IMR-90 (cell line): ENCODE measurements at regions not wholly inside any gene's neighbourhood (a gene's known extent, or its start where the extent isn't known, plus 50 kb on each side); places are given as distances from the start of the nearest gene placed in this dataset.

ENCODE experiments used
- ATAC-seq: fragments of 200-7000 bp; cut with Tn5 transposase; 2 replicates; pipeline ENCODE4 v1.9.1; 2020; ENCODE audit warnings: low read depth, mild to moderate bottlenecking, moderate library complexity
- BruUV-seq: library from RNA; stranded (reverse); fragments of 400-500 nt; replicated peaks from 2 replicates; lab custom pipeline; 2021; lab: Mats Ljungman, UMichigan
- CTCF ChIA-PET: fragments of 300-600 bp; formaldehyde crosslinking; extraction: SDS; loops from one replicate; lab custom pipeline; 2021; ENCODE audit warnings: antibody characterized with exemption; lab: Yijun Ruan, JAX
- POLR2A ChIA-PET: fragments of 300-600 bp; sonication (Branson Sonifier 250); formaldehyde crosslinking; loops from one replicate; lab custom pipeline; 2022; ENCODE audit warnings: antibody characterized with exemption; ENCODE audit not compliant: unreplicated experiment; lab: Charles Lee
- DNase-seq: peaks from one replicate; pipeline ENCODE4 v3.0.0; 2013
- H2AFZ ChIP-seq: replicated peaks from 2 replicates; pipeline ENCODE3; 2013; ENCODE audit warnings: low read length, mild to moderate bottlenecking; ENCODE audit not compliant: poor library complexity
- H2AK5ac ChIP-seq: 2 replicates; pipeline ENCODE4 v1.6.1; 2013; ENCODE audit warnings: low read depth, low read length, inconsistent platforms
- H2AK9ac ChIP-seq: replicated peaks from 2 replicates; pipeline ENCODE3; 2013; ENCODE audit warnings: mild to moderate bottlenecking, low read depth, low read length, moderate library complexity; ENCODE audit not compliant: poor library complexity
- H2BK120ac ChIP-seq: 2 replicates; pipeline ENCODE4 v1.6.1; 2013; ENCODE audit warnings: low read depth, low read length, inconsistent platforms
- H2BK15ac ChIP-seq: 3 replicates; pipeline ENCODE4 v1.6.1; 2013; ENCODE audit warnings: low read depth, low read length, inconsistent platforms
- H2BK20ac ChIP-seq: 2 replicates; pipeline ENCODE4 v1.6.1; 2013; ENCODE audit warnings: low read depth, mild to moderate bottlenecking, inconsistent platforms, low read length, moderate library complexity
- H2BK5ac ChIP-seq: 2 replicates; pipeline ENCODE4 v1.6.1; 2013; ENCODE audit warnings: mild to moderate bottlenecking, low read depth, low read length, inconsistent platforms; ENCODE audit not compliant: poor library complexity, severe bottlenecking
- H3K14ac ChIP-seq: replicated peaks from 2 replicates; pipeline ENCODE4 v1.6.1; 2013; ENCODE audit warnings: low read depth, low read length, inconsistent platforms
- H3K18ac ChIP-seq: 2 replicates; pipeline ENCODE4 v1.6.1; 2013; ENCODE audit warnings: low read depth, low read length, control low read depth
- H3K23ac ChIP-seq: 2 replicates; pipeline ENCODE4 v1.6.1; 2013; ENCODE audit warnings: low read depth, low read length, inconsistent platforms
- H3K27ac ChIP-seq: 2 replicates; pipeline ENCODE4 v1.5.1; 2013; ENCODE audit warnings: mild to moderate bottlenecking, control low read depth, low read length; ENCODE audit not compliant: insufficient read depth
- H3K27me3 ChIP-seq: 2 replicates; pipeline ENCODE4 v1.6.1; 2013; ENCODE audit warnings: low read length; ENCODE audit not compliant: control insufficient read depth, insufficient read depth
- H3K36me3 ChIP-seq: 2 replicates; pipeline ENCODE4 v1.6.1; 2013; ENCODE audit warnings: low read length, mixed read lengths; ENCODE audit not compliant: control insufficient read depth, insufficient read depth
- H3K4ac ChIP-seq: 2 replicates; pipeline ENCODE4 v1.6.1; 2013; ENCODE audit warnings: low read depth, low read length, inconsistent platforms
- H3K4me1 ChIP-seq: 2 replicates; pipeline ENCODE4 v1.6.1; 2013; ENCODE audit warnings: low read length, mixed read lengths; ENCODE audit not compliant: control insufficient read depth, insufficient read depth
- H3K4me2 ChIP-seq: 2 replicates; pipeline ENCODE4 v1.6.1; 2013; ENCODE audit warnings: low read depth, mild to moderate bottlenecking, control low read depth, low read length, moderate library complexity
- H3K4me3 ChIP-seq: 2 replicates; pipeline ENCODE4 v1.5.1; 2013; ENCODE audit warnings: low read depth, mild to moderate bottlenecking, control low read depth, low read length, moderate library complexity; ENCODE audit not compliant: insufficient read depth
- H3K56ac ChIP-seq: 2 replicates; pipeline ENCODE4 v1.6.1; 2013; ENCODE audit warnings: low read length, inconsistent platforms; ENCODE audit not compliant: insufficient read depth; ENCODE audit errors: extremely low read depth
- H3K79me1 ChIP-seq, 2 experiments: 2 replicates each; pipeline ENCODE4 v1.6.1; 2013; ENCODE audit warnings: low read length in 2 of 2, inconsistent platforms in 1 of 2, low read depth in 1 of 2
- H3K9ac ChIP-seq: 2 replicates; pipeline ENCODE4 v1.6.1; 2013; ENCODE audit warnings: low read depth, low read length, control low read depth
- H3K9me1 ChIP-seq: 2 replicates; pipeline ENCODE4 v1.6.1; 2013; ENCODE audit warnings: low read length, inconsistent platforms; ENCODE audit not compliant: insufficient read depth
- H3K9me3 ChIP-seq: 2 replicates; pipeline ENCODE4 v1.6.1; 2013; ENCODE audit warnings: low read length; ENCODE audit not compliant: control insufficient read depth, insufficient read depth
- H4K20me1 ChIP-seq: 2 replicates; pipeline ENCODE4 v1.6.1; 2013; ENCODE audit warnings: low read length, inconsistent platforms; ENCODE audit not compliant: insufficient read depth
- H4K5ac ChIP-seq: 2 replicates; pipeline ENCODE4 v1.6.1; 2013; ENCODE audit warnings: mild to moderate bottlenecking, low read depth, low read length, control low read depth
- H4K8ac ChIP-seq, 2 experiments: 2 replicates each; pipeline ENCODE4 v1.6.1; 2013; ENCODE audit warnings: low read depth in 2 of 2, low read length in 2 of 2, control low read depth in 1 of 2, inconsistent platforms in 1 of 2
- H4K91ac ChIP-seq: 2 replicates; pipeline ENCODE4 v1.6.1; 2013; ENCODE audit warnings: low read depth, low read length, inconsistent platforms; ENCODE audit not compliant: insufficient read depth
- BHLHE40 ChIP-seq: fragments of 150-350 bp; IDR thresholded peaks from 2 replicates; pipeline ENCODE4 v1.6.1; 2016; ENCODE audit warnings: mild to moderate bottlenecking, low read depth, low read length
- CEBPB ChIP-seq: IDR thresholded peaks from 2 replicates; pipeline ENCODE4 v1.6.1; 2012; ENCODE audit warnings: low read depth, low read length, improper control_type of control experiment
- CHD1 ChIP-seq: IDR thresholded peaks from 2 replicates; pipeline ENCODE4 v1.6.1; 2012; ENCODE audit warnings: low read depth, low read length, improper control_type of control experiment
- ELK1 ChIP-seq: fragments of 150-350 bp; IDR thresholded peaks from 2 replicates; pipeline ENCODE4 v1.6.1; 2016; ENCODE audit warnings: low read depth, mild to moderate bottlenecking, low read length, moderate library complexity, borderline replicate concordance
- FOS ChIP-seq: fragments of 150-350 bp; IDR thresholded peaks from 2 replicates; pipeline ENCODE4 v1.6.1; 2016; ENCODE audit warnings: low read depth, low read length
- MAFK ChIP-seq: IDR thresholded peaks from 2 replicates; pipeline ENCODE4 v1.6.1; 2012; ENCODE audit warnings: low read depth, low read length, improper control_type of control experiment
- MAZ ChIP-seq: IDR thresholded peaks from 2 replicates; pipeline ENCODE4 v1.6.1; 2012; ENCODE audit warnings: low read depth, mild to moderate bottlenecking, low read length, improper control_type of control experiment, moderate library complexity, borderline replicate concordance
- MXI1 ChIP-seq: IDR thresholded peaks from 2 replicates; pipeline ENCODE4 v1.6.1; 2012; ENCODE audit warnings: low read depth, mild to moderate bottlenecking, low read length, moderate library complexity, borderline replicate concordance
- POLR2A ChIP-seq: IDR thresholded peaks from 2 replicates; pipeline ENCODE4 v1.6.1; 2012; ENCODE audit warnings: mild to moderate bottlenecking, low read depth, low read length
- RAD21 ChIP-seq: IDR thresholded peaks from 2 replicates; pipeline ENCODE4 v1.6.1; 2012; ENCODE audit warnings: low read length, improper control_type of control experiment
- RCOR1 ChIP-seq: IDR thresholded peaks from 2 replicates; pipeline ENCODE4 v1.6.1; 2012; ENCODE audit warnings: mild to moderate bottlenecking, low read length, improper control_type of control experiment; ENCODE audit not compliant: insufficient replicate concordance
- RFX5 ChIP-seq: IDR thresholded peaks from 2 replicates; pipeline ENCODE4 v1.8.0; 2012; ENCODE audit warnings: low read depth, mild to moderate bottlenecking, low read length, moderate library complexity
- SMC3 ChIP-seq: fragments of 150-350 bp; IDR thresholded peaks from 2 replicates; pipeline ENCODE4 v1.6.1; 2016; ENCODE audit warnings: low read depth, mild to moderate bottlenecking, antibody characterized with exemption, low read length, moderate library complexity
- USF2 ChIP-seq: fragments of 150-350 bp; IDR thresholded peaks from 2 replicates; pipeline ENCODE4 v1.6.1; 2017; ENCODE audit warnings: mild to moderate bottlenecking, antibody characterized with exemption, low read length, low read depth
- whole genome bisulfite sequencing, 2 experiments: methylation state at CpG; one replicate each; pipeline versions ENCODE4 v1.1.5 to v1.1.7; 2013; ENCODE audit warnings: missing lambda C conversion rate in 2 of 2; ENCODE audit not compliant: insufficient read length in 1 of 2; ENCODE audit errors: extremely low coverage in 2 of 2; 5-methylcytosine and 5-hydroxymethylcytosine counted together
- dilution Hi-C: fragments of 300-500 bp; cut with HindIII; formaldehyde crosslinking; loops from one replicate; pipeline ENCODE4 v1.14.3; 2018; ENCODE audit warnings: low sequenced_read_pairs; ENCODE audit not compliant: unreplicated experiment
- in situ Hi-C: fragments of 300-500 bp; cut with MboI; formaldehyde crosslinking; loops from 3 replicates; pipeline ENCODE4 v1.14.3; 2019; ENCODE audit warnings: low sequenced_read_pairs, inconsistent platforms, mixed read lengths
- intact Hi-C: fragments of 100-400 bp; cut with micrococcal nuclease; formaldehyde crosslinking; loops from 2 replicates; pipeline ENCODE4 v1.10.0; 2022
- TF ChIP-seq, protein P1 (sequence below): conservative IDR thresholded peaks from 2 replicates; pipeline ENCODE4 v1.5.1; 2012; ENCODE audit warnings: mild to moderate bottlenecking, low read depth, low read length, improper control_type of control experiment

DNA sequence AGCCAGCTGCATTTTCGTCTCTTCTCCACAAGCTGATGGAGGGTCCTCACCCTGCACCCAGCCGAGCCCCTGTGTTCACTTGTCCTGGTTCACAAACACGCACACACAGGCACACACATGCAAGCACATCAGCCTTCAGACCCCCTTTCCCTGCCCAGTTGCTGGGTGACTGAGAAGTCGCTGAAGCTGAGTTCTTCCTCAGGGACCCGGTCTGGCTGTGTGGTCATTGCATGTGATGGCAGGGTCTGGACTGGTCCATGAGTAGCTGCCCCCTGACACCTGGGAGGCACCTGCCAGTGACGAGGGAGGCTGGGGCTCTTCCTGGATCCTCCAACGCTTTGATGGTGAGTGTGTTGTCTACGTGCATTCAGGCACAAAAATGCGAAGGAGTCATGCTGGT lies 546.1 kb upstream of the SALL3 start:
- no peaks in the 10 kb centered on the region for H4K20me1 ChIP-seq
- no peak overlapping the region for H3K23ac ChIP-seq
- H3K56ac ChIP-seq, result no peak overlapping the region
- no peak overlapping the region for H3K18ac ChIP-seq
- H3K4me2 ChIP-seq, result no peak overlapping the region
- H3K27me3 ChIP-seq, result no peaks in the 10 kb centered on the region
- peaks cover 36% of the 10 kb centered on the region for H3K9me3 ChIP-seq
- dilution Hi-C loops, result no loop called here
- CTCF ChIA-PET, result no interaction called here
- no CpG with 5 or more reads among the region's 9 CpGs for WGBS, 2 experiments
- ATAC-seq (no peak), DNase-seq (no peak)
- no peak overlapping the region for H2BK120ac ChIP-seq
- no peaks in the 10 kb centered on the region for H3K79me1 ChIP-seq
- no TSS peak for BruUV-seq
- no peak overlapping the region for H2BK20ac ChIP-seq
- H3K14ac ChIP-seq, result no peak overlapping the region
- H4K91ac ChIP-seq, result no peak overlapping the region
- no peaks in the 10 kb centered on the region for H3K9me1 ChIP-seq
- H3K36me3 ChIP-seq, result no peaks in the 10 kb centered on the region
- H3K4me1 ChIP-seq, result no peaks in the 10 kb centered on the region
- no peak overlapping the region for H3K9ac ChIP-seq
- in situ Hi-C loops, result no loop called here
- H4K8ac ChIP-seq, result no peak overlapping the region
- H2AK9ac ChIP-seq, result no peak overlapping the region
- no peak overlapping the region for H2AFZ ChIP-seq
- POLR2A ChIA-PET, result no interaction called here
- TF ChIP-seq MAZ (no peak), MXI1 (no peak), RFX5 (no peak), RCOR1 (no peak), CHD1 (no peak), USF2 (no peak), MAFK (no peak), ELK1 (no peak), POLR2A (no peak), SMC3 (no peak), RAD21 (no peak), FOS (no peak), BHLHE40 (no peak), CEBPB (no peak)
- TF ChIP-seq, protein P1, sequence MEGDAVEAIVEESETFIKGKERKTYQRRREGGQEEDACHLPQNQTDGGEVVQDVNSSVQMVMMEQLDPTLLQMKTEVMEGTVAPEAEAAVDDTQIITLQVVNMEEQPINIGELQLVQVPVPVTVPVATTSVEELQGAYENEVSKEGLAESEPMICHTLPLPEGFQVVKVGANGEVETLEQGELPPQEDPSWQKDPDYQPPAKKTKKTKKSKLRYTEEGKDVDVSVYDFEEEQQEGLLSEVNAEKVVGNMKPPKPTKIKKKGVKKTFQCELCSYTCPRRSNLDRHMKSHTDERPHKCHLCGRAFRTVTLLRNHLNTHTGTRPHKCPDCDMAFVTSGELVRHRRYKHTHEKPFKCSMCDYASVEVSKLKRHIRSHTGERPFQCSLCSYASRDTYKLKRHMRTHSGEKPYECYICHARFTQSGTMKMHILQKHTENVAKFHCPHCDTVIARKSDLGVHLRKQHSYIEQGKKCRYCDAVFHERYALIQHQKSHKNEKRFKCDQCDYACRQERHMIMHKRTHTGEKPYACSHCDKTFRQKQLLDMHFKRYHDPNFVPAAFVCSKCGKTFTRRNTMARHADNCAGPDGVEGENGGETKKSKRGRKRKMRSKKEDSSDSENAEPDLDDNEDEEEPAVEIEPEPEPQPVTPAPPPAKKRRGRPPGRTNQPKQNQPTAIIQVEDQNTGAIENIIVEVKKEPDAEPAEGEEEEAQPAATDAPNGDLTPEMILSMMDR, result no peak
- no peak overlapping the region for H2BK5ac ChIP-seq
- intact Hi-C loops, result no loop called here
- no peak overlapping the region for H3K4me3 ChIP-seq
- no peak overlapping the region for H3K4ac ChIP-seq
- no peak overlapping the region for H4K5ac ChIP-seq
- no peak overlapping the region for H2AK5ac ChIP-seq
- H2BK15ac ChIP-seq, result no peak overlapping the region
- H3K27ac ChIP-seq, result no peak overlapping the region
